ENCODE measurements at regions not wholly inside any gene's neighbourhood (a gene's known extent, or its start where the extent isn't known, plus 50 kb on each side); places are given as distances from the start of the nearest gene placed in this dataset.

DNA sequence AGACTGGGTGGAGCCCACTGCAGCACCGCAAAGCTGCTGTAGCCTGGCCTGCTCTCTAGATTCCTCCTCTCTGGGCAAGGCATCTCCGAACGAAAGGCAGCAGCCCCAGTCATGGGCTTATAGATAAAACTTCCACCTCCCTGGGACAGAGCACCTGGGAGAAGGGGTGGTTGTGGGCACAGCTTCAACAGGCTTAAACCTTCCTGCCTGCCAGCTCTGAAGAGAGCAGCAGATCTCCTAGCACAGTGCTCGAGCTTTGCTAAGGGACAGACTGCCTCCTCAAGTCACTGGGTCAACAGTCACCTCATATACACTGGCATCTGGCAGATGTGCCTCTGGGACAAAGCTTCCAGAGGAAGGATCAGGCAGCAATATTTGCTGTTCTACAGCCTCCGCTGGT is 117.3 kb downstream of the EHF start:
- TF ChIP-seq, protein P1, sequence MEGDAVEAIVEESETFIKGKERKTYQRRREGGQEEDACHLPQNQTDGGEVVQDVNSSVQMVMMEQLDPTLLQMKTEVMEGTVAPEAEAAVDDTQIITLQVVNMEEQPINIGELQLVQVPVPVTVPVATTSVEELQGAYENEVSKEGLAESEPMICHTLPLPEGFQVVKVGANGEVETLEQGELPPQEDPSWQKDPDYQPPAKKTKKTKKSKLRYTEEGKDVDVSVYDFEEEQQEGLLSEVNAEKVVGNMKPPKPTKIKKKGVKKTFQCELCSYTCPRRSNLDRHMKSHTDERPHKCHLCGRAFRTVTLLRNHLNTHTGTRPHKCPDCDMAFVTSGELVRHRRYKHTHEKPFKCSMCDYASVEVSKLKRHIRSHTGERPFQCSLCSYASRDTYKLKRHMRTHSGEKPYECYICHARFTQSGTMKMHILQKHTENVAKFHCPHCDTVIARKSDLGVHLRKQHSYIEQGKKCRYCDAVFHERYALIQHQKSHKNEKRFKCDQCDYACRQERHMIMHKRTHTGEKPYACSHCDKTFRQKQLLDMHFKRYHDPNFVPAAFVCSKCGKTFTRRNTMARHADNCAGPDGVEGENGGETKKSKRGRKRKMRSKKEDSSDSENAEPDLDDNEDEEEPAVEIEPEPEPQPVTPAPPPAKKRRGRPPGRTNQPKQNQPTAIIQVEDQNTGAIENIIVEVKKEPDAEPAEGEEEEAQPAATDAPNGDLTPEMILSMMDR (conservative IDR thresholded peaks at IDR 0.05; ENCODE audit: low read depth): no peak
- H3K27ac ChIP-seq: no peak overlapping the region
- ChIA-PET CTCF (no interaction called here), POLR2A (ENCODE audit: low non-redundant PET) (no interaction called here)
- no peak for DNase-seq (ENCODE audit: low spot score)

DNA sequence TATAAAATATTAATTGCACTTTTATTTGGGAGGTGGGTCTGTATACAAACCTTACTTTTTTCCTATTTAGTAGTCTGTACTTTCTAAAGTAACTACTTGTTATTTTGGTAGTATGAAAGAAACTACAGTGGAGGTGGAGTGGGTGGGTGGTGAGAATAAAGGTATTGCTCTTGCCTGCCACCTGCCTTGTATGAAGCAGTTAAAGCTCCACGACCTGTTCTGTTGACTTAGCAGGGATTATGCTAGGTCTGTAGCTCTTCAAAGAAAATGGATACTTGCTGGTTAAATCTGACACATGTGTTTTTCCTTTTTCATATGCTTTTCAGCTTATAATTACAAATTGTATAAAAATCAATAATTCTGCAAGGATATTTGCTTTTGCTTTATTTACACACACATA is 111.9 kb downstream of the EHF start:
- ChIA-PET CTCF (interaction anchor here (0.6 kb wide), 1 partner anchor 491 kb away, joined by 3 read pairs; no protein-coding TSS in a partner anchor), POLR2A (ENCODE audit: low non-redundant PET) (interaction anchor here (0.7 kb wide), 1 partner anchor 12 kb away, joined by 11 read pairs; no protein-coding TSS in a partner anchor)
- DNase-seq (ENCODE audit: low spot score): no peak
- TF ChIP-seq, protein P1 (conservative IDR thresholded peaks at IDR 0.05; ENCODE audit: low read depth): no peak
- H3K27ac ChIP-seq: no peak overlapping the region

DNA sequence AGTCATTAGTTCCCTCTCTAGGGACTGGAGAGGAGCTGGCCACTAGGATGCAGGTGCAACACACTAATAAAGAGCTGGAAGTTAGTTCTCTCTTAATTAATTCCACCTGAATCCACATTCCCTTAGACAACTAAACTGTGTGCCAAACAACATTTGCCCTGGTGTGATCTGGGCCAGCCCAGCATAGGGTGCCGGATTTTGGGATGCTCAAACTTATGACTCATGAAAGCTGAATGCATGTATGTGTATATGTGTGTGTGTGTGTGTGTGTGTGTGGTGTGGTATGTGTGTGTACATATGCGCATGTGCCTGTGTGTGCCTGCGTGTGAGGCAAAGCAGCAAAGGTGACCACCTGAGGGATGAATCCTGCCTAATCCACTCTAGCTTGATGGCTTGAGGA is 110.7 kb downstream of the EHF start:
- ChIA-PET POLR2A (ENCODE audit: low non-redundant PET) (no interaction called here), CTCF (no interaction called here)
- no peak for DNase-seq (ENCODE audit: low spot score)
- TF ChIP-seq, protein P1 (conservative IDR thresholded peaks at IDR 0.05; ENCODE audit: low read depth): no peak
- no peak overlapping the region for H3K27ac ChIP-seq

DNA sequence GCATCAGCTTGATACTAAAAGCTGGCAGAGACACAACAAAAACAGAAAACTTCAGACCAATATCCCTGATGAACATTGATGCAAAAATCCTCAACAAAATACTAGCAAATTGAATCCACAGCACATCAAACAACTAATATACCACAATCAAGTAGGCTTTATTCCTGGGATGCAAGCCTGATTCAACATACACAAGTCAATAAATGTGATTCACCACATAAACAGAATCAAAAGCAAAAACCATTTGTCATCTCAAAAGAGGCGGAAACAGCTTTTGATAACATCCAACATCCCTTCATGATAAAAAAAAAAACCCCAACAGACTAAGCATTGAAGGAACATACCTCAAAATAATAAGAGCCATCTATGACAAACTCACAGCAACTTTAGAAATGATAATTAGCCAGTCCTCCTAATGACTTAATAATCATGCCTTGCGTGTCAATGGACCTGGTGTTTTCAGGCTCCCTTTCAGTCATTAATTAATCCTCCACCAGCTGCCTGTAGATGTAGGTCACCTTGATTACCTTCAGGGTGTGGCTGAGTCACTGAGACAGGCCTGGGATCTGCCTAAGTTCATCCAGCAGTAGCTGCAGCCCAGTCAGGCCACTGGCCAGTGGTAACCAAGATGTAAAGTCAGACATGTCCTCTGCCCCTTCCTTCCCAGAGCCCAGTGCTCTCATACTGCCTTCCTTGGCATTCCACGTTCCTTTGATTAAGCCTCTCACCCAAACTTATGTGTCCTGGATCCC is 109.8 kb downstream of the EHF start:
- CTCF ChIA-PET: no interaction called here
- POLR2A ChIA-PET (ENCODE audit: low non-redundant PET): no interaction called here
- no peak overlapping the region for H3K27ac ChIP-seq
- no peak for DNase-seq (ENCODE audit: low spot score)
- TF ChIP-seq, protein P1 (conservative IDR thresholded peaks at IDR 0.05; ENCODE audit: low read depth): no peak

DNA sequence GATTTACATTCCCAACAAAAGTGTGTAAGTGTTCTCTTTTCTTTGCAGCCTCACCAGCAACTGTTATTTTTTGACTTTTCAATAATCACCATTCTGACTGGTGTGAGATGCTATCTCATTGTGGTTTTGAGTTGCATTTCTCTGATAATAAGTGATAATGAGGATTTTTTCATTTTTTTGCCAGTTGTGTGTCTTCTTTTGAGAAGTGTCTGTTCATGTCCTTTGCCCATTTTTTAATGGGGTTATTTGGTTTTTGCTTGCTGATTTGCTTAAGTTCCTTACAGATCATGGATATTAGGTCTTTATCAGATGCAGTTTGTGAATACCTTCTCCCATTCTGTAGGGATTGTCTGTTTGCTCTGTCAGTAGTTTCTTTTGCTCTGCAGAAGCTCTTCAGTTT is 107.7 kb downstream of the EHF start:
- no peak for DNase-seq (ENCODE audit: low spot score)
- CTCF ChIA-PET: no interaction called here
- POLR2A ChIA-PET (ENCODE audit: low non-redundant PET): no interaction called here
- TF ChIP-seq, protein P1 (conservative IDR thresholded peaks at IDR 0.05; ENCODE audit: low read depth): no peak
- H3K27ac ChIP-seq: no peak overlapping the region

DNA sequence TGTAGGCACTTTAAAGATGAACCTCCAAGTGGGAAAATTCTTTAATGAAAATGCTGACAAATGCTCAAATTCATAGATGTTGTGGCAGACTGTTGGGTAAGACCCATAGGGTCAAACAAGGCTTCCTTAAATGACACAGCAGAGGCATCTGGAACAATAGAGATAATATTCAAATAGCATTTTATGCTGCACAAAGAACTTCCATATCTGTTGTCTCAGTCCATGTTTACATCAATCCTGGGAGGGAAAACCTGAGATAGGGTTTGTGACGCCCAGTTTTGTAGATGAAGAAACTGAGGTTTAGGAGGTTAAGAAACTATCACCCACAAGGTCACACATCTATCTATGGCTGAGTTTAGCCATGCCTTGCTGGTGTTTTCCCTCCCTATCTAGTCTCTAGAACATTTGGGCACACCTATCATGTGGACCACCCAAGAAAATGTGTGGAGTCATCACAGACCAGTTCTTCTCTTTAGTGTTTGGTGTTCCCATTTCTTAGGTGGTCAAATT is 106.4 kb downstream of the EHF start:
- H3K27ac ChIP-seq: no peak overlapping the region
- DNase-seq (ENCODE audit: low spot score): no peak
- CTCF ChIA-PET: interaction anchor here (0.8 kb wide), 1 partner anchor 142 kb away, joined by 3 read pairs; no protein-coding TSS in a partner anchor
- POLR2A ChIA-PET (ENCODE audit: low non-redundant PET): no interaction called here
- TF ChIP-seq, protein P1 (conservative IDR thresholded peaks at IDR 0.05; ENCODE audit: low read depth): no peak

Data from RWPE1 (cell line).